Iris pigment epithelial cell (primary cell): ENCODE measurements at regions not wholly inside any gene's neighbourhood (a gene's known extent, or its start where the extent isn't known, plus 50 kb on each side); places are given as distances from the start of the nearest gene placed in this dataset.

Source experiments
- DNase-seq: peaks from one replicate; pipeline ENCODE4 v3.0.0-alpha.2; 2011; ENCODE audit warnings: low read depth

GRCh38 chr10:3310016-3310784 is 137.6 kb upstream of the PITRM1 start:
- DNase-seq: no peak

GRCh38 chr10:3306050-3306449 is 133.5 kb upstream of the PITRM1 start:
- no peak for DNase-seq

- DNase-seq: no peak
Measured at GRCh38 chr10:3295582-3296151, 123.1 kb upstream of the PITRM1 start.

GRCh38 chr10:3294919-3295581 is 122.5 kb upstream of the PITRM1 start:
- DNase-seq: no peak

- peak; percentile 33 for DNase-seq
Measured at GRCh38 chr10:3293581-3294431, 121.2 kb upstream of the PITRM1 start.

DNA sequence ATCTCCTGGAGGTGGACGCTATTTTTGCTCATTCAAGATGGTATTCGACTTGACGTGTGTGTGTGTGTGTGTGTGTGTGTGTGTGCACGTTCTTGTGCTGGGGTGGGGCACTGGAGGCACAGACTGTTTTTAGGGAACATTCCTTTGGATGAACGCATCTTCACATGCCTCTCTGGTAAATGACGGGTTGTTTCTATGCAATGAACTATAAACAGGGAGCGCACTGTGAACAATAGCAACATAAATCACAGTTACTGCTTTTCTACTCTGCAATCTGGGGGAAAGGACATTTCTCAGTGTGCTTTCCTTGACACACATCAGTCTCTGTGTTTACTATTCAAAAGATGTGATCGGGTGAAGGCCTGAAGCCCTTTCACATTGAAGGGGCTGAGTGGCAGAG is 120.1 kb upstream of the PITRM1 start:
- no peak for DNase-seq

DNA sequence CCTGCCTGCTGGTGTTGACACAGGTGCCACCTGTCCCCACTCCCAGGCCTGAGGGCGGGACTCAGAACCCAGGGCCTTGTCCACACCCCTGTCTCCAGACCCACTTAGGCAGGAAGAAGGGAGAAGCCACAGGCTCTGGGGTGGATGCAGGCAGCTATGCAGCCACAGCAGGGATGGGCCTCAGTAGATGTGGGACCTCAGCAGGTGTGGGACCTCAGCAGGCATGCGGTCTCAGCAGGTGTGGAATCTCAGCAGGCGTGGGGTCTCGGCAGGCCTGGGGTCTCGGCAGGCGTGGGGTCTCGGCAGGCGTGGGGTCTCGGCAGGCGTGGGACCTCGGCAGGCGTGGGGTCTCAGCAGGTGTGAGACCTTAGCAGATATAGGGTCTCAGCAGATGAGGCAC is 118.0 kb upstream of the PITRM1 start:
- DNase-seq: no peak

DNA sequence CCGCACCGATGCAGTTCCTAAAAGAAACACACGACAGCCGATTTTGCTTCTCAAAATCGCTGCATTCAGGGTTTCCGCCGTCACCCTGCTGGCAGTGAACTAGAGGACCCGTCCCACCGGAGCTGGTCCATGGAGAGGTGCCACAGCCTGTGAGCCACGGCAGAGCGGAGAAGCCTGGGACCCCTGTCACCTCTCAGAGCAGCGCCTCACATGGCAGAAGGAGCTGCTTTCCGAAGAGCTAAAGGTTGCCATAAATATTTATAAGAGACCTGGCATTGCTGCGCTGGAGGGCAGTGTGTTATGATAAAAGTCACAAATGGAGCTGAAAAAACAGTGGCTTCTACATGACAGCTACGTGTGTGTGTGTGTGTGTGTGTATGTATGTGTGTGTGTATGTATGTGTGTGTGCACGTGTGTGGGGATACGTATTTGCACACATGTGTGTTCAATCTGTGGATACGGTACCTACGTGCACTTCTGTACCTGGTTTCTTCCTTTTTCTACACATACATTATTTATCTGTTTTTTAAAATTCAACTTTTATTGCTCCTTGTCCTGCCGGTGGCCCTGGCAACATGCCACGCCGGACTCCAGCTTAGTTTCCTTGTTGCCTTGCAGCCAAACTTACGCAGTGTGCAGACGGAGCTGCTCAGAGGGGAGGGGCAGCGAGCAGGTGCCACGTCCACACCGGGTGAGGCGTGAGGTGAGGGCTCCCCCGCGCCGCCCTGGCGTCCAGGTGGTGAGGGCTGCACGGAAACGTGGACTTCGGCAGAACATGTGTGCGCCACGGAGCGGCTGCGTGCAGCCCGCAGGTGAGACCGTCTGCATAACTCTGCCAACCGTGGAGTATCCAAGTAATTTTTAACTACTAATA is 115.2 kb upstream of the PITRM1 start:
- DNase-seq: no peak

GRCh38 chr10:3282674-3283017 is 110.1 kb upstream of the PITRM1 start:
- DNase-seq: no peak

DNA sequence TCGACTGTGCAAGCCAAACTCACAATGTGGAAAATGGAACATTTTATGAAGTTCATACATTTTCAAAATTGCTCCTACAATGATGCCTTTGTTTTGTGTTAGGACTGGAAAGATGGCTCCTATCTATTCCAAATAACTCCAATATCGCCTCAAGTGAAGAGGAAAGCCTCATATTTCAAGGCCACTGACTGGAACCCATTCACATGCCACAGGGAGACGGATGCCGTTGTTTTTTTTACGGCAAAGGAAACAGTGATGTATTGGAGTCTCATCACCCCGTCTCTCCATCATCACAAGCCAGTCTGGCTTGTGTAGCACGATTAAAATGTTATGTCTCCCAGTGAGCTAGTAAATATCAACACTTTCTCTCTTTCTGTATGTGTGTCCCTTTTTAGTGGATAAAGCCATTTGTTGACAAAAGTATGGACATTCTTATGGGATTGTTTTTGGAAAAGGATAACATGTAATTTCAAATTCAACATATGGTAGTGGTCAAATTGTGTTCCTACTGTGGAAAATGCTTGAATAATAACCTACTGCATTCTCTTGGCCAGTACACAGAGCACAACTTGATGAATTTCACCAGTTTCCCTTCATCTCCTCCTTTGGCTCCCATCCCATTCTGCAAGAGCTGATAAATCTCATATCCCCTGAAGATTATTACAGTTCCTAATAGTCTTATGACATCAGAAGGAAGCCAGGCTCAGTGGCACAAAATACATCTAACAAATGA is 109.5 kb upstream of the PITRM1 start:
- no peak for DNase-seq

GRCh38 chr10:3278771-3279170 is 106.2 kb upstream of the PITRM1 start:
- no peak for DNase-seq

DNA sequence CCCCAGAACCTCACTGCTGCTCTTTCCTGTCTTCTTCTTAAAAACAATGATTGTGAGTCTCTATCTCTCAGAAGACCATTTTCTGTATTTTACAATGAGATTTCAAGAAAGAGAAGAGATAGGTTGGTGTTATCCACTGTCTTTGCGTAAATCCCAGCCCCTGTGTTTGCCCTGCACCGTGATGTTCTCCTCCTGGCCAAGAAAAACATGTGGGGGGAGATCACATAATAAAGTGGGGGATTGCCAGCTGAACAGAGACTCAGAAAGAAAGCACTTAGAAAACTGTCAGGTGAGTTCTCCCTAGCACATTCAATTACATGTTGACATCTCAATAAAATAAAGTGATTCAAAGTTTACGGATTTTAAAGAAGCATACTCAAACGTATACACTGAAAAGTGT is 105.0 kb upstream of the PITRM1 start:
- no peak for DNase-seq

DNA sequence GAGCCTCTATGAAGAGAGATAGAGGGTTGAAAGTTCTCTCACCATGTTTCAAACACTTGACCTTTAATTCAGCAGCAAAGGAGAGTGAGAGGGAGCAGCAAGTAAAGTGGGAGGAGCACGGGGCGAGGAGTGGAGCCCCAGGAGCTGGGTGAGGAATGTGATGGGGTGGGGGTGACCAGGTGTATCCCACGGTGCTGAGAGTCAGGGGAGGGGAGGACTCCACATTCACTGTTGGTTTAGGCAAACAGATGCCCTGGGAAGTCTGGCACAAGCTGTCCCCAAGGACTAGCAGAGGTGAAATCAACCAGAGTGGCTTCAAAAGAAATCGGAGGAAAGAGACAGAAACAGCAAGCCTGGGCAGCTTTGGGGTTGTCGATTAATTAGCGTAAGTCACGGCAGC is 101.8 kb upstream of the PITRM1 start:
- DNase-seq: no peak

- no peak for DNase-seq
Measured at GRCh38 chr10:3273966-3274365, 101.4 kb upstream of the PITRM1 start.

- DNase-seq: no peak
Measured at GRCh38 chr10:3272300-3272699, 99.7 kb upstream of the PITRM1 start.

GRCh38 chr10:3271354-3272115 is 99.0 kb upstream of the PITRM1 start:
- DNase-seq: no peak

GRCh38 chr10:3270577-3271316 is 98.2 kb upstream of the PITRM1 start:
- DNase-seq: no peak

DNA sequence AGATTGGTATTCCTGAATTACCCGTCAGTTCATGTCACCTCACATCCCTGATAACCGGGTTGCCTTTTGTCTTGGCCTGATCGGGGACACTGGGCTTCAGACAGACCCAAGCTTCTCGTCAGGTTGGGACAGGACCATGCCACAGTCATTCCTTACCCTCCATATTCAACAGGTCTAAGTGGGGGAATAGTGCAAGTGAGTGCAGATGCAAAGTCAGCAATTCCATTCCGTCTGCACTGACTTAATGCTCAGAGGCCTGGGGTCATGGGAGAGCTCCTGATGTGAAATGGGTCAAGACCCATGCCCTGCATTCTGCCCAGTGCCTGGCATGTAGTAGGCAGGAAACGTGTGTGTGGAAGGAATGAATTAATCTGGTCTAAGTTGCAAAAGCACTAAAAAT is 95.4 kb upstream of the PITRM1 start:
- DNase-seq: no peak

DNA sequence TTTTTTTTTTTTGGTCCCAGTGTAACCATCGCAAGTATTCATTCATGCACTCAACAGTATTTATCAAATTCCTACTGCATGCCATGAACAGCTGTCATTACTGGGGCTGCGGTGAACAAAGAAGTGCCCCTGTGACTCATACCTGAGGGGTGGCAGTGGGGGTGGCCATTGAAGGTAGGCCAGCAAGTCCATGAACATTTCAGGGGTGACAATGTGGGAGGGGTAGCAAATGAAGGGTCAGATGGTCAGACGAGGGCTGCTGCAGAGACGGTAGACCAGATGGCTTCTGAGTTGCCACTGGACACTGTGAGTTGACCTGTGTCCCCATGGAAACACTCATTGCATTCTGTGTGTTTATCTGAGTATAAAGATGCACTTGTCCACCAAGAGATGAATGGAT is 92.5 kb upstream of the PITRM1 start:
- DNase-seq: peak; percentile 21
